ENCODE measurements at regions not wholly inside any gene's neighbourhood (a gene's known extent, or its start where the extent isn't known, plus 50 kb on each side); places are given as distances from the start of the nearest gene placed in this dataset.

DNA sequence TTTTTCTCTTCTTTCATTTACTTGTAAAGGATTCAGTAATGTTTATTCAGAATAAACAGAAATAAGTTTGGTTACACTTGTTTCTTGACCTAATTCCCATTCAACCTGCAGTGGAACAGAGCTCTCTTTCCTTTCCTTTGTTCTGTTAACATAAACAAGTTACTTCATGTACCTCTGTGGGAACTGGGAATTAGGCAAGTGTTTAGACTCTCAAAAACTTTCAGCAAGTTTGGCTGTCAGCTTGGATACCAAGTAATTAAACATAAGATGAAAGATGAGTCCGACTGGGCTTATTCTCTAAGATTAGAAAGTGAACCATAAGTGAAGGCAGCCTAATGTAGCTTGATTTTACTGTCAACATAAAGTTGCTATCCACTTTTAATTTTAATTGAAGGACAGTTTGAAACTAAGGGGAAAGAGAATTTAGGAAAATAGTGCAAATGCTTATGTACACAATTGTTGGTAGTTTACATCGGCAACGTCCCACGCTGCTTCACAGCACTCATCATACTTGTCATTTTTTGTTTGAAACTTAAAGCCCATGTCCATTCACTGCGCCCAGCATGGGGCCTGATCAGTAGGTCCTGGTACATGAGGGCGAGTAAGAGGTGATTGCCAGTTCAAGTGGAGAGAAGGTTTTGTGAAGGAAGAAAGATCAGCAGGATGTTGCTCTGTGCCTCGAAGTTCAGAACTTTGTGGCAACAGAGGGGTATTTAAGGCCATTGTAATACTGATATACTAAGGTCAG lies 113.0 kb downstream of the PLEKHG1 start:
- no peak for DNase-seq (ENCODE audit: low read depth)

DNA sequence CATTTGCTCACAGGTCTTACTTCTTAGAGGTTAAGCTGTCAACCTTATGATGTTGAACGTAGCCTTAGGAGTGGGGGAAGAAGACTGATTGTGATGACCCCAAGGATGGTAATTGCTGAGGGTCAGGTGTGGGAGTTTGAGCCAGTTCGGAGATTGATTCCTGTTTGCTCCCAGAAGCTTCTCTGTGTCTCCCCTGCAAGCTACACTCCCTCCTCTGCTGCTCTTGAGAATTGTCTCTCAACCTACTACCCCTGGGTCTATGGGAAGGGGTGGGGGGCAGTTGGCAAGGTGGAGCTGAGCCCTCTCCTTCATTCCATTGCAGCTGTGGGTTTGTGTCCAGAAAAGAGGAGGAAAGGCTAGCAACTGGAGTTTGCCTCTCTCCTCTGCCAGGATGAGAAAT lies 113.8 kb downstream of the PLEKHG1 start:
- no peak for DNase-seq (ENCODE audit: low read depth)

DNA sequence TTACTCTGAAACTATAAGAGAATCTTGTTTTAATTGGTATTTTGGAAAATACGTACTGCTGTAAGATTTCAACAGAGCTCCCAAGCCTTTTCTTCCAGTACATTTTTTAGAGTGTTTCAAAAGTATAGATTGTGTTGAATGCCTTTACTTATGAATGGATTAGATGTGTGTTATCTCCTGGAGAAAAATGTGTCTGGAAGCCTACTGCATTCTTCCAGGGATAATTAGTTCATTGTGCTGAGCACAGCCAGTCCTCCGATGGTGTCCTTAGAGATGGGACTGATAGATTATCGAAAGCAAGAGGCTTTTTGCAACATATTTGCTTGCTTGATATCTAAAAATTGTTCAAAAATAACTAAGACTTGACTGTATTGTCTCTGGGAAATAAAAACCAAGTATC lies 114.2 kb downstream of the PLEKHG1 start:
- no peak for DNase-seq (ENCODE audit: low read depth)

DNA sequence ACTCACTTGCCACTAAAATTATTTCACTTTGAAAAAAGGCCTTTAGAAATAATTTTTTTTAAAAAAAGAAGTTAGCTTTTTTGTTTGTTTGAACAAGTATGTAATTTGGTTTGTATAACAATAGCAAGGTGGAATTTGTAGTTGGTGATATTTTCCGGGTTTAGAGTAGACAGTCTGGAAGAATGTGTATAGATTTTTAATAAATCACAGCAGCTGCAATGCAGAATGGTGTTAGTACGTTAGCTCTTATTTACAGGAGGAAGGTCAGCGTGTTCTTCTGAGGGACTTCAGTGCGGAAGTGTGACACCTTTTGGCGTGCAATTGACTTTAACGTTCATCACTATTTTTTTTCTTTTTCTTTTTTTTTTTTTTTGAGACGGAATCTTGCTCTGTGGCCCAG lies 115.4 kb downstream of the PLEKHG1 start:
- DNase-seq (ENCODE audit: low read depth), result no peak

DNA sequence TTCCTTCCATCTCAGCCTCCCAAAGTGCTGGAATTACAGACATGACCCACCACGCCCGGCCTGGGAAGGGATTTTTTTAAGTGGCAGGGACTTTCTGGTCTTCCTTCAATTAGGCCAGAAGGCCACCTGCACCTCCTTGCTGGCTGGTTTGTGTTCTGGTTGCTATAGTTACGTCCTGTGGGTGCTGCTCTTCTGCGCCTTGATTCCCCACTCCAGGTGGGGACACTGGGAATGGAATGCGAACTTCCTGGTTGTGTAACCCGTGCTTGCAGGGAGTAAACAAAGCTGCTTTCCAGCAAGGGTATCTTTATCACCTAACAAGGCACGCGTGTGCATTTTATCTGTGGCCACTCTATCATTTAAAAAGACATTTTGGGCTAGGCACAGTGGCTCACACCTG lies 117.7 kb downstream of the PLEKHG1 start:
- no peak for DNase-seq (ENCODE audit: low read depth)

DNA sequence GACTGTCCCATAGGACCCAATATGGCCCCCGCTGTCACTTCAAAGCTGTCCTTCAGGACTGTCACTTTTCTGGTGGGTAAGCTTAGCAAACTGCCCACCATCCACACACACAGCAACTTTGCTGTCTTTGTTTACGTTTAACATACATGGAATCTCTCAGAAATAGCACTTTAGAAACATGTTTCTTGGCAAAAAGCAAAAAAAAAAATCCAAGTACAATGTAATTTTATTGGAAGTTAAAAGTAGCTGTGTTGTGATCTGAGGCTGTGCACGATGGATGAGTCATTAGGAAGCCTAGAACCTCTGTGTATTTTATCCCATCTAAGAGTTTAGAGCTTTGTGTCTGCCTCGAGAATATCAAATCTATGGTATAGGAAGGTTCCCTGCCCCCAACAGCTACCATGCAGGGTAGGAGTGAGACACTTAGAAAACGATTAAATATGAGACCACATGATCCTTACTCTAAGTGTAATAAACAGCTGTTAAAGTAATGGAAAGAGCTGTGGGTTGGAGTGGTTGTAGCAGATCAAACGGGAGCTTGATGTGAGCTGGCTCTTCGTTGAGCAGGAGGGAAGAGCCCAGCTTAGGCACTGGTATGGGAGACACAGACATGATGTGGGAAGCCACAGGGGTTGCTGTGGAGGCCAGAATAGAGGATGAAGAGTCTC lies 119.5 kb downstream of the PLEKHG1 start:
- DNase-seq (ENCODE audit: low read depth), result no peak

DNA sequence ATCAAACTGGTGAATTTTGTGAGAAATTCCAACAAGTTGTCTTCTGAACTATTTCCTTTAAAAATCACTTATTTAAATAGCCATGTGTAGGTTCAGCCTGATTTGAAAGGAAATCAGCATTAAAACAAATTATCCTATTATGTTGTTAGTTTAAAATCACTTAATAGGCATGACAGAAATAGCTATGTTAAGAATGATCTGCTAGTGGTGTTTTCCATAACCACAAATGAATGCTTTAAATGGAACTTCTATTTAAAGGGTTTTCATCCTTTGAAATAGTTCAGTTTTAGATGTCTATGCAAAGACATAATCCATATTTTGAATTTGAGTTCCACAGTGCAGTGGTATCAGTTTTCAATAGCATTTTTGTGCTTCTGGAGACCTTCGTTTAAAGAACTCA lies 120.1 kb downstream of the PLEKHG1 start:
- no peak for DNase-seq (ENCODE audit: low read depth)

DNA sequence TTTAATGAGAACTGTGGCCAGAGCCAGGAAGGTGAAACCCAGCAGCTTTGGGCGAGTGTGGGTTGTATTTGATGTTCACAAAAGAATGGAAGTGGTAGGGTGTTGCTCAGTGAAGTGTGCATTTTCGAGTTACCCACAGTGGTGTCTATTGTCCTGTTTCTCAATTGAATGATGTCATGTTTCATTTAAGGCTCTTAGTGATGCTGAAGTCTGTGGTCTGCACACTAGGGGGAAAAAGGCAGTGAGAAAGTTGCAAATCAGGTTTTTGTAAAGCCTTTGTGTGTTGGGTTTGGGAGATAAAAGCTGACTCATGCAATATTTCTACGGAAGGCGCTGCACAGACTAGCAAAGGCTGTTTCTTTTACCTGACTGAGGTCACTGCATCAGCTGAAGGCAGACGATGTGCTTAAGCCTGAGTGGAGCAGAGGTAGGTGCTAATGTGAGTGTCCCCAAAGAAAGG lies 121.1 kb downstream of the PLEKHG1 start:
- no peak for DNase-seq (ENCODE audit: low read depth)

DNA sequence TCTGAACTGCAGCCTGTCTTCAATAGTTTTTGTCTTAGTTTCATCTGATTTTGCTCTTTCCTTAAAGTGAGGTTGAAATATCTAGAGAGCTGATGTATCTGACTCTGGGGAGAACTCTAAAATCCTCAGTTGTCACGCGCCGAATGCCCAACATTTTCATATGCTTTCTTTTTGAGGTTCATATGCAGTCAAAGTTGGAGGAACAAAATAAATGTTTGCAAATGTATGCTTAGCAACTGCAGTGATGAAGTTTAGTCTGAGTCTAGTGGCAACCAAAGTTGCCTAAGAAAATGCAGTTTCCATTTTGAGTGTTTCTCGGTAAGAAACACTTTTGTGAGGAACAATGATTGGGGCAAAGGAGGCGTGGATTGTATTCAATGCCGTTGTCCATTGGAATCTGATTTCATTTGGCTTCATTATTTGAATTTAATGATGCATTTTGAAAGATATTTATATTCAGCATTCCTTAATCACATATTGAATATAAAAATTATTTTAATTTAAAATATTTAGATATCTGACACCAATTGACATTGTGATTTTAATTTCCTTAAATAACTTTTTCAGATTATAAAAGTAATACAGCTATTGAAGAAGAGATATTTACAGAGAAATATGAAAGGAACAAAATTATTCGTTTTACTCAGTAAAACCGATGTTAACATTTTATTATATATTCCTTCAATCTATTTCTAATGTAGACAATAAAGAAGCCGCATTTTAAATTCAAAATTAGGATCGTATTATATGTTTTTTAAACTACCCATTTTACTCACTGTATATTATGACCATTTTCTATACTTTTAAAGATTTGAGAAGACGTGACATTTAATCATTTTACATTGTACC lies 122.0 kb downstream of the PLEKHG1 start:
- no peak for DNase-seq (ENCODE audit: low read depth)

DNA sequence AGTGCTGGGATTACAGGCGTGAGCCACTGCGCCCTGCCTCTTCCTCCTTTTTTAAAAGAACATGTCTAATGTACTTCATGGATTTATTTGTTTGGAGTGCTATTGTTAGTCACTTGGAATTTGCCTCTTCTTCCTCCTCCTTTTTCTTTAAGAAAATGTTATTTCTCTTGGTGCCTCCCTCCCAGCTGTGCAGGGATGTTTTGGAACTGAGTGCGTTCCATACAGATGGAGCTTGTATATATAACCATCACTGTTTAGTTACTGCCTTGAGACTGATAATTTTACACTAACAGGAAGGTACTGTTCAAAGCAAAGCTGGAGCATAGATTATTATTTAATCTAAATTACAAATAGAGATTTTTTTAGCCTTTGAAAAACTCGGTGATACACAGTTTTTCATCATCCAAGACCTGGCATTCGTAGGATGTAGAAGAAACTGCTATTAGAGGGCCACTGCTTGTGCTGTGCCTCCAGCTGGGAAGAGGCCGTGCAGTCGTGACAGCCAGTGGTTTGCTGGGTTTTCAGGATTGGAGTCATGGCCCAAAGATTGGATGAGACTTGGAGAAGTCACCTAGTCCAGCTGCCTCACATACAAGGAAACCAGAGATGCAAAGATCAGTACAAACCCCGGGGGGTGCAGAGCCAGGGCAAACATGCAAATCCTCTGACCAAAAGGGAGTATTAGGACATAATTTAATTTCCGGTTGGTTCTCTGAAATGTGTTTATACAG lies 123.1 kb downstream of the PLEKHG1 start:
- no peak for DNase-seq (ENCODE audit: low read depth)

DNA sequence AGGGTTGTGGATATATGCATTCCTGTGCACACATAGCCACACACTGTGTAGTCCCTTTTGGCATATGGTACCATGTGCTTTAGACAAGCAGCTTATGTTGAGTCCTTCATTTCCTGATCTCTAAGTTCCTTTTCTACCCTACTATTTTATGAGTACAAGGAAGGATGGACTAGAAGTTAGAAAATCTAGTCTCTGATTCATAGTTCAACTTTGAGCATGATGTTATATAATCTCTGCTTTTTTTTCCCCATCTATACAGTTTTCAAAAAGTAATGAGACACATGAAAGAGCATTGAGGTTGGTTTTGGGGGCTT lies 123.6 kb downstream of the PLEKHG1 start:
- no peak for DNase-seq (ENCODE audit: low read depth)

DNA sequence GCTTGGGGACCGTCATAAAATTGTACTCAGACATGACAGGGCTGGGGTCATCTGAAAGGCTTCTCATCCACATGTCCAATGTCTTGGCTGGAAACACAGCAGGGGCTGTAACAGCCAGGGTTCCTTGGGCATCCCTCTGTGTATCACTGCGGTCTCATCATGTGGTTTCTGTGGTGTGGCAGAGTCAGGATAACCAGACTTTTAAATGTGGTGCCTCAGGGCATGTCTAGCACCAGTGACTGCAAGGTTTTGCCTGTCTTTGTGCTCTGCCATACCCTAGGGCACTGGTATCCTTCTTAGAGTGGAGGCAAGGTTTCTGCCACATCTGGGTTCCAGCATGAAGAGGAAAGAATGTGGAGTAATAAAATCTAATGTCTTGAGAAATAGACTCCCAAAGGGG lies 124.2 kb downstream of the PLEKHG1 start:
- no peak for DNase-seq (ENCODE audit: low read depth)

DNA sequence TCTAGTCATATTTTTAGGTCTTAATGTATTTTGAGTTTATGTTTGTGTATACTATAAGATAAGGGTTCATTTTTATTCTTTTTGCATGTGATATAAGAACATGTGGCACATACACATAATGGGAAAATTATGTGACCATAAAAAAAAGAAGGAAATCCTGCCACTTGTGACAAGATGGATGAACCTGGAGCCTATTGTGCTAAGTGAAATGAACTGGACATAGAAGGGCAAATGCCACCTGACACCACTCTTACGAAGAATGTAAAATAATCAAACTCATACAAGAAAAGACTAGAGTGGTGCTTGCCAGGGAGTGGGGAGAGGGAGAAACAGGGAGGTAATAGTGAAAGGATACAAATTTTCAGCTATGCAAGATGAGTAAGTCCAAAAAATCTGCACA lies 126.1 kb downstream of the PLEKHG1 start:
- DNase-seq (ENCODE audit: low read depth), result no peak

DNA sequence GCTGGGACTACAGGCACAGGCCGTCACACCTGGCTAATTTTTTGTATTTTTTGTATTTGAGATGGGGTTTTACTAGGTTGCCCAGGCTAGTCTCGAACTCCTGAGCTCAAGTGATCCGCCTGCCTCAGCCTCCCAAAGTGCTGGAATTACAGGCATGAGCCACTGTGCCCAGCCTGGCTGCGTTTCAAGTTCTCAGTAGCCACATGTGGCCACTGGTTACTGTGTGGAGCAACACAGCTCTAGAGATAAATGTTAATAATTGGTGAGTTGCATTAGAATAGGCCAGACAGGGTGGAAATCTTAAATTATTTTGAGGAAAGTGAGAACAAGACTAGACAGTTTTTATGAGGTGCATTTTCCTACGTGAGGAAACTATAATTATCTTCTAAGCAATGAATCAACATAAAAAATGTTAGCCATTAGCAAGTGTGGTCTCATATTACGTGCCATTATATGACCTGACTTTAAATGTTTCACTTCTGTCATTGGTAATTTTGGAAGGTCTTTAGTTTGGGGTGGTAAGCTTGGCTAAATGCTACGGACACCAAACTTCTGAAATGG lies 129.6 kb downstream of the PLEKHG1 start:
- DNase-seq (ENCODE audit: low read depth), result no peak

DNA sequence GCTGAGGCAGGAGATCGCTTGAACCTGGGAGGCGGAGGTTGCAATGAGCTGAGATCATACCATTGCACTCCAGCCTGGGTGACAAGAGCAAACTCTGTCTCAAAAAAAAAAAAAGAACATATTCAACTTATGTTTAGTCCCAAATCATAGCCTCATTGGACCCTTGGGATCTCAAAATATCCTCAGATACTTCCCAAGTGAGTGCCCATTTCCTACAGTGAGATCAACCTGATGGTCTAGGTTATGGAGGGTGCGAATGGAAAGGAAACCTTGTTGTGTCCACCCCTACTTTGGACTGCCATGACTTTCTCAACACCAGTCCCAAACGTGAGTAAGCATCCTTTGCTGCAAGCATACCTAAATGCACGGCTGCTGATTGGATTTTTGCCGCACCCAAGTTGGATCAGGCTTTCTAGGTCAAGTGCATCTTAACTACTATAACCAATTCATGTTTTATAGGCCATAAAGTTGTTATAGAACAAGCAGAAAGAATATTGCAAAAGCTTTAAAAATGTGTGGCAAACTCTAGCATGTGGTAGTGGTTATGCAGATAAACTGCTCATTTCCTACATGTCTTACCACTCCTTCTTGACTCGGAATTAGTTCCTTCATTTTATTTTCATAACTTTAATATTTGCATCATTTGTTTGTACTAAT lies 131.2 kb downstream of the PLEKHG1 start:
- DNase-seq (ENCODE audit: low read depth), result no peak

DNA sequence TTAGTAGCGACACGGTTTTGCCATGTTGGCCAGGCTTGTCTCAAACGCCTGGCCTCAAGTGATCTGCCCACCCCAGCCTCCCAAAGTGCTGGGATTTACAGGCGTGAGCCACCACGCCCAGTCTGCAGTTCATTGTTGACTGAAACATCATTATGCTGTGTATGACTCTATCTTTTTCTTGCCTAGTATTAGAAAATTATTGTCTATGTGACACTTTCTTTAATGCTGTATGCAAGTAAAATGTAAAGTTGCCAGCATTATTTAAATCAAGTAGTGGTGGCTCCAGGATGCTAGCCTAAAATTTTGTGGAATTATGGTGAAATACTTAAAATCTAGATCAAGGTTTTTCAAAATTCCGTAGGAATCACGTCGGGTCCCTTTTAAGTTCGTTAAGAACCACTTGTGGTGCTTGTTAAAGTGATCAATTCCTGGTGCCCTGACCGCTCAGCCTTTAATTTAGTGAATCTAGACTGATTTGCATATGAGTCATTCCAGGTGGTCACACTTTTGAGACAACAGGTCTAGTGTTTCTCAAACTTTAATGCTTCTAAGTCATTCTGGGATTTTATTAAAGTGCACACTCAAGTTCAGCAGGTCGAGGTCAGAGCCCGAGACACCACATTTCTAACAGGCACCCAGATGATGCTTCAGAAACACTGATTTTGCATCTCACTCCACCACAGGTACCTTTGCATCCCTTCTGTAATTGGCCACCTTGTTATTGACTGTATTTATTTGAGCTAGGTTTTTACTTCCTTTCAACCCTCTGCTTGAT lies 132.6 kb upstream of the MTHFD1L start:
- no peak for DNase-seq (ENCODE audit: low read depth)

DNA sequence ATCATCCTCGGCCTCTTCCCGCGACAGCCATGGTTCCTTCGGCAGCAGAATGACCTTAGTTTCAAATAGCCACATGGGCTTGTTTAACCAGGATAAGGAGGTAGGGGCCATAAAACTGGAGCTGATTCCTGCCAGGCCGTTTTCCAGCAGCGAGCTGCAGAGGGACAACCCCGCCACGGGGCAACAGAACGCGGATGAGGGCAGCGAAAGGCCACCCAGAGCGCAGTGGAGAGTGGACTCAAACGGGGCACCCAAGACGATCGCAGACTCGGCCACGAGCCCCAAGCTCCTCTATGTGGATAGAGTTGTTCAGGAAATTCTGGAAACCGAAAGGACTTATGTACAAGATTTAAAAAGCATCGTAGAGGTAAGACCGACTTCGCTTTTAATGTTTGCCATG lies 131.8 kb upstream of the MTHFD1L start:
- DNase-seq (ENCODE audit: low read depth), result no peak

DNA sequence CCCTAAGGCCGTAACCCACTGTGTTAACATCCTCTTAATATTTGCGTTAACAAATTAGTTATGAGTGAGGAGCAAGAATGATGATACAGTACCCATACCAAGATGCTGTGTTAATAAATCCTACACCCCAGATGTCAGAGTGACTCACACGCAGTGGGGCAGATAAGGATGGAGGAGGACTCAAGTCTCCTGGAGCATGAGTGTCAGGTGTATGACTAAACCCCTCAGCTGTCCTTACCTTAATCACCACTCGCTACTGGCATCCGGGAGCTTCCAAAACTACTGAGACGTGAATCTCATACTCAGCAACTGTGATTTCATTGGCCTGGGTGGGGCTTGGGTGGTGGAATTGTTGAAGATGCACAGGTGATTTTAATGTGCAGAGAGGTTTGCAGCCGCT lies 131.3 kb upstream of the MTHFD1L start:
- no peak for DNase-seq (ENCODE audit: low read depth)

DNA sequence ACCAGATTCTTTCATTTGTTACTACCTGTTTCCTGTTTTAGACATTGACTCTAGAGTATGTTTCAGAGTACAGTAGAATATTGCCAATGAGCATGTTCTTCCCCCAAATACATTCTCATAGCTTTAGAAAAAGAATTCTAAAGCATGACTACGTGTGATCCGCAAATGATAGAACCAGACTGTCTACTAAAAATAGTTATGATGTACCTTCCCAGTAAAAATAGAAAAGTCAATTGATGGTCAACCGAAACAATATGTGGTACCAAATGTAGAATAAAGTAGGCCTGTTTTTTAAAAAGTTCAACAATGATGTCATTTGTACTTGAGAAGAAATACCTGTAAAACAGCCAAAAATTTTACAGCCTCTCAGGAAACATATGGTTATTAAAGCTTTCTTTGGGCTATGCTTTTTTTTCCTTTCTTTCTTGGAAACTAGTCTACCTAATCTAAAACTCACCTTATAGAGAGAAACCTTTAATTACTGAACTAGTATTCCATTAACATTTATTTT lies 130.1 kb upstream of the MTHFD1L start:
- no peak for DNase-seq (ENCODE audit: low read depth)

DNA sequence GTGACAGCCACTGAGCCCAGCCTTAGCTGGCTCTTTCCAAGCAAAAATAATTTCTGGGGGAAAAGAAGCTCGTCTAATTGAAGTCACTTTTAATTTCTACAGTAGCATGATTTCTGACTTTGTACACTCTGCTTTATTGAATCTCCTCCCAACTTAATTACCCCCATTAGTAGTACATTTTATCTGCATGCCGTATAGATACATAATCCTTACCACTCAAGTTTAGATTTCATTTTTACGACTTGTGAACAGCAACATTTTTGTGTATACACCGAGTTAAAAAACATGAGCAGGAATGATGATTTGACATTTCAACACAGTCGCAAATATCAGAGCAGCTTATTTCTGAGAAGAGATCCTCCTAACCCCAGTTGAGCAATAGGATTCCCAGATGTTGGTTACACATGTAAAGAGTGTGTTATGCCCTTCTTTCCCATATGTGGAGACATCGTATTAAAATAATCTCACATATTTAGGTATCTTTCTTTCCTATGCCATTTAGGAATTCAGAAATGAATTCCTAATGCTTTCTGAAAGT lies 127.3 kb upstream of the MTHFD1L start:
- DNase-seq (ENCODE audit: low read depth), result no peak
